ENCODE measurements at regions not wholly inside any gene's neighbourhood (a gene's known extent, or its start where the extent isn't known, plus 50 kb on each side); places are given as distances from the start of the nearest gene placed in this dataset.

DNA sequence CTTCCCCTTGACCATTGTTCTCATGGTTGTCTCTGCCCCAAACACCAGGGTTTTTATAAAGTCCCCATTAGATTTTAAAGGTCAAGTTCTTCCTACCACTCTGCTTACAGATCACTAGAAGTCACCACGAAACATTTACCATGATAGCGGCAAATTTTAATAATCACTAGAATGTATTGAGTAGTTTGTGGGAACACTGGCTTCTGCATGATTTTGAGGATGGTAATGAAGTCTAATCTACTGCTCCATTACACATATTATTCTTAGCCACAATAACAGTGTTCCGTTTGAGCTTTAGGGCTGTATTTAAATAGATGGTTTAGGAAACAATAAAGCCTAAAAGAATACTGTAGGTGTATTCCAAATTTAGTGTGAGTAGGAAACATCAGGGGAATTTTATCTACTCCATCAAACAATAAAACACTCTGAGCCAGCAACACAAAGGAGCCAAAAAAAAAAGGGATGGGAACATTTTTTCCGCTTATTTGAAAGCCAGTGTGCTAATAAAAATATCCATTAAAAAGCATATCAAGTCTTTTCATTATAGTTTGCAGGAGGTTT, 49.7 kb downstream of the KLF12 start:
- H3K27ac ChIP-seq = no peak overlapping the region
- CTCF ChIA-PET = interaction anchor here (0.7 kb wide), 1 partner anchor 142 kb away, joined by 6 read pairs; no protein-coding TSS in a partner anchor
- TF ChIP-seq, protein P1, sequence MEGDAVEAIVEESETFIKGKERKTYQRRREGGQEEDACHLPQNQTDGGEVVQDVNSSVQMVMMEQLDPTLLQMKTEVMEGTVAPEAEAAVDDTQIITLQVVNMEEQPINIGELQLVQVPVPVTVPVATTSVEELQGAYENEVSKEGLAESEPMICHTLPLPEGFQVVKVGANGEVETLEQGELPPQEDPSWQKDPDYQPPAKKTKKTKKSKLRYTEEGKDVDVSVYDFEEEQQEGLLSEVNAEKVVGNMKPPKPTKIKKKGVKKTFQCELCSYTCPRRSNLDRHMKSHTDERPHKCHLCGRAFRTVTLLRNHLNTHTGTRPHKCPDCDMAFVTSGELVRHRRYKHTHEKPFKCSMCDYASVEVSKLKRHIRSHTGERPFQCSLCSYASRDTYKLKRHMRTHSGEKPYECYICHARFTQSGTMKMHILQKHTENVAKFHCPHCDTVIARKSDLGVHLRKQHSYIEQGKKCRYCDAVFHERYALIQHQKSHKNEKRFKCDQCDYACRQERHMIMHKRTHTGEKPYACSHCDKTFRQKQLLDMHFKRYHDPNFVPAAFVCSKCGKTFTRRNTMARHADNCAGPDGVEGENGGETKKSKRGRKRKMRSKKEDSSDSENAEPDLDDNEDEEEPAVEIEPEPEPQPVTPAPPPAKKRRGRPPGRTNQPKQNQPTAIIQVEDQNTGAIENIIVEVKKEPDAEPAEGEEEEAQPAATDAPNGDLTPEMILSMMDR (conservative IDR thresholded peaks at IDR 0.05; ENCODE audit: low read depth) = no peak
- POLR2A ChIA-PET (ENCODE audit: low non-redundant PET) = no interaction called here
- no peak for DNase-seq (ENCODE audit: low spot score)

DNA sequence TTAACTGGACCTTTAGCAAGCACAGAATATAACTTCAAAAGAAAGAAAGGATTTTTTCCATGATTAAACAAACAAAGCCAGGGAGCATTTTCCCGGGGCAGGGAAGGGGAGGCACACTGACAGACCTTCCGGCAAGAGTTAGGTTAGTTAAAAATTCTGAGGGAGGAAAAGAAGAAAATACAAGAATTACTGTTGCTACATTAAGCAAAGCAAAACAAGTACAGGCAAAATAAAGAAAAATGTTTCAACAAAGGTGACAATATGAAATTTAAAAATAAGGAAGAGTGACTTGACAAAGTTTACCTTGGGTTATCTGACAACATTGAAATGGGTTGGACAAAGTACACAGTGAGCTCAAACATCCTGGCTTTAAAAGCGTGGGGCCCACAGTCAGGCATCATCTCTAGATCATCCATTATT, 51.5 kb downstream of the KLF12 start:
- ChIA-PET POLR2A (ENCODE audit: low non-redundant PET) (no interaction called here), CTCF (no interaction called here)
- no peak for DNase-seq (ENCODE audit: low spot score)
- TF ChIP-seq, protein P1 (conservative IDR thresholded peaks at IDR 0.05; ENCODE audit: low read depth) = no peak
- H3K27ac ChIP-seq = no peak overlapping the region

DNA sequence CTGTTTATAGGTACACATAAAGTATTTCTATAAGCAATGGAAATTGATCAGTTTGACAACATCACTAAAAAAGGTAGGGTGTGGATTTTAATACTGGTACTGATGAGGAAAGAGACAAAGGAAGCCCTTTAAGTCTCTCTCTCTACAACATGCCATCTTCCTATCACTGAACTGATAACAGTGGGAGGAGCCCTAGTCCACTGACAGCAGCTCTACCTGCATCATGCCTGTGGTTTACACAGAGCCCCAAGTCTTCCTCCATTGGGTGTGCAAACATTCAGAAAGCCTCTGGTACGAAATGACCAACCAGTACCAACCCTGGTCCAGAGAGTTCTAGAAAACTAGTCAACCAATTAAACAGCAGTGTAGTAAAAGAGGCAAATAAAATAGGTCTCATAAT, 53.4 kb downstream of the KLF12 start:
- CTCF ChIA-PET = no interaction called here
- H3K27ac ChIP-seq = no peak overlapping the region
- POLR2A ChIA-PET (ENCODE audit: low non-redundant PET) = no interaction called here
- no peak for DNase-seq (ENCODE audit: low spot score)
- TF ChIP-seq, protein P1 (conservative IDR thresholded peaks at IDR 0.05; ENCODE audit: low read depth) = no peak

DNA sequence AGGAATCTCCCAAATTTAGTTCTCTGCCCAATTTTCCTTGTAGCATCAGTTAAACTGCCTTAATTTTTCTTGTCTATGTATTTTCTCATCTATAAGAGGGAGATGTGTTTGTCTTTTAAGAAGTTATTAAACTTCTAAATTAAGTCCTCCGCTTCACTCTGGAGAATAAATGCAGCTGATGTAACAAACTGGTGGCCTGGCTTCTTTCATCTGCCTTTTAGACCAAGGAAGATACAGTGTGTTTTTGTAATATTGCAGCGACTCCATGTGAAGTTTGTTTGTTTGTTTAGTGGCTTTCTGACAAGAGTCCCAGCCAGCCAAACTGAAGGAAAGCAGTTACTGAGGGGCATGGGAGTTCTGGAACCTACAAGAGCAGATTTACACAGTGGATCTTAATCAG, 56.4 kb downstream of the KLF12 start:
- H3K27ac ChIP-seq = no peak overlapping the region
- TF ChIP-seq, protein P1 (conservative IDR thresholded peaks at IDR 0.05; ENCODE audit: low read depth) = no peak
- DNase-seq (ENCODE audit: low spot score) = no peak
- ChIA-PET CTCF (no interaction called here), POLR2A (ENCODE audit: low non-redundant PET) (no interaction called here)

DNA sequence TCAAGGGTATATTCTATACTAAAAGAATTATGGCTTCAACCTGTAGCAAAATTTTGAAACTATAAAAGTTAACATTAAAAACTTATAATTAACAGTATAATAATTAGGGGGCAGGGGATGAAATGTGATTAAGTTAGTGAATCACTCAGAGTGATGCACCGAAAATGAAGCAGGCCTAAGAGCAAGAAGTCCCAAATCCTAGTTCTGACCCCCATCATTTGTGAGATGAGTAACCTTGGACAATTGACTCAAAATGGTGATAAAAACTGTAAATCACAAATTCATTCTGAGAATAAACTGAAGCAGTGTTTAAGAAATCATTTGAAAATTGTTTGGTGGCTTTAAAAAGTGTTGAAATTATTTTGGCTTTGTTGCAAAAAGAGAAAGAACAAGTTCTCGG, 56.8 kb downstream of the KLF12 start:
- ChIA-PET CTCF (no interaction called here), POLR2A (ENCODE audit: low non-redundant PET) (no interaction called here)
- H3K27ac ChIP-seq = no peak overlapping the region
- TF ChIP-seq, protein P1 (conservative IDR thresholded peaks at IDR 0.05; ENCODE audit: low read depth) = no peak
- no peak for DNase-seq (ENCODE audit: low spot score)

DNA sequence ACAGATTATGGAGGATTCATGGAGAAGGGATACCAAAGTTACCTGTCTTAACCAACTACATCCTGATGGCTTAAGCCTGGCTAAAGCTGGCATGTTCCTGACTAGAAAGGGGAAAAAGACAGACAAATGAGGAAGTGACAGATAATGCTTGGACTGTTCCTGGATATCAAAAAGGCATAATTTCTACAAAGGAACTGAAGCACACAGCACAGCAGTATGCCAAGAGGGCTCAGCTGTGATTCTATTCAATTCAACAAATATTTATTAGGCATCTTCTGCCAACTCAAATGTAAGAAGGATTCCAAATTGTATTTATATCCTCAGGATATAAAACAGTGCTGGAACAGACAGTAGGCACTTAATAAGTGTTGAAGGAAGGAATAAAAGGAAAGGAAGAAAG, 59.5 kb downstream of the KLF12 start:
- ChIA-PET POLR2A (ENCODE audit: low non-redundant PET) (no interaction called here), CTCF (interaction anchor here (1.1 kb wide), 1 partner anchor 21 kb away, joined by 3 read pairs; no protein-coding TSS in a partner anchor)
- TF ChIP-seq, protein P1 (conservative IDR thresholded peaks at IDR 0.05; ENCODE audit: low read depth) = no peak
- peak; percentile 4 for DNase-seq (ENCODE audit: low spot score)
- no peak overlapping the region for H3K27ac ChIP-seq

All from RWPE1 (cell line).